LoVo (cell line): ENCODE measurements at regions not wholly inside any gene's neighbourhood (a gene's known extent, or its start where the extent isn't known, plus 50 kb on each side); places are given as distances from the start of the nearest gene placed in this dataset.

Experiments used
- DNase-seq: peaks from one replicate; pipeline ENCODE4 v3.0.0-alpha.2; 2016; ENCODE audit warnings: low spot score

GRCh38 chr3:28646435-28646834 is 297.8 kb upstream of the AZI2 start:
- DNase-seq: no peak

GRCh38 chr3:28649266-28649665 is 300.6 kb upstream of the AZI2 start:
- no peak for DNase-seq

GRCh38 chr3:28651159-28651558 is 302.5 kb upstream of the AZI2 start:
- no peak for DNase-seq

- no peak for DNase-seq
Measured at GRCh38 chr3:28664123-28664522, 315.5 kb upstream of the AZI2 start.

- peak; percentile 58 for DNase-seq
Measured at GRCh38 chr3:28667646-28668621, 319.3 kb upstream of the AZI2 start.

- DNase-seq: no peak
Measured at GRCh38 chr3:28669870-28670269, 321.2 kb upstream of the AZI2 start.

- DNase-seq: no peak
Measured at GRCh38 chr3:28672406-28672805, 323.8 kb upstream of the AZI2 start.

- no peak for DNase-seq
Measured at GRCh38 chr3:28673446-28673845, 324.8 kb upstream of the AZI2 start.

GRCh38 chr3:28674212-28674611 is 325.6 kb upstream of the AZI2 start:
- DNase-seq: no peak

GRCh38 chr3:28677581-28677980 is 329.0 kb upstream of the AZI2 start:
- no peak for DNase-seq

- DNase-seq: no peak
Measured at GRCh38 chr3:28678086-28678485, 329.5 kb upstream of the AZI2 start.

- no peak for DNase-seq
Measured at GRCh38 chr3:28680050-28680449, 331.4 kb upstream of the AZI2 start.

- DNase-seq: no peak
Measured at GRCh38 chr3:28682121-28682520, 333.5 kb upstream of the AZI2 start.

- no peak for DNase-seq
Measured at GRCh38 chr3:28690176-28690575, 341.6 kb upstream of the AZI2 start.

GRCh38 chr3:28698706-28699105 is 350.1 kb upstream of the AZI2 start:
- DNase-seq: no peak

GRCh38 chr3:28699283-28699682 is 350.7 kb upstream of the AZI2 start:
- no peak for DNase-seq

GRCh38 chr3:28700728-28701127 is 352.1 kb upstream of the AZI2 start:
- DNase-seq: no peak

GRCh38 chr3:28703843-28704242 is 355.2 kb upstream of the AZI2 start:
- no peak for DNase-seq

- no peak for DNase-seq
Measured at GRCh38 chr3:28711293-28711692, 362.7 kb upstream of the AZI2 start.

GRCh38 chr3:28716939-28717338 is 368.3 kb upstream of the AZI2 start:
- no peak for DNase-seq

- no peak for DNase-seq
Measured at GRCh38 chr3:28718074-28718849, 369.6 kb upstream of the AZI2 start.

- DNase-seq: peak; percentile 35
Measured at GRCh38 chr3:28726840-28727239, 378.2 kb upstream of the AZI2 start.

- no peak for DNase-seq
Measured at GRCh38 chr3:28727307-28727706, 378.7 kb upstream of the AZI2 start.
